GM12864 (cell line): ENCODE measurements at regions not wholly inside any gene's neighbourhood (a gene's known extent, or its start where the extent isn't known, plus 50 kb on each side); places are given as distances from the start of the nearest gene placed in this dataset.

Experiments used
- DNase-seq: peaks from one replicate; pipeline ENCODE4 v3.0.0-alpha.2; 2011; ENCODE audit warnings: low read depth
- H3K4me3 ChIP-seq: 2 replicates; pipeline ENCODE4 v1.5.1; 2011; ENCODE audit warnings: mild to moderate bottlenecking, low read depth, low read length, control low read depth
- TF ChIP-seq, protein P1 (sequence below): IDR thresholded peaks from 2 replicates; pipeline ENCODE4 v1.5.1; 2011; ENCODE audit warnings: low read depth, mild to moderate bottlenecking, moderate library complexity, low read length, control low read depth, inconsistent platforms; ENCODE audit errors: missing control alignments

DNA sequence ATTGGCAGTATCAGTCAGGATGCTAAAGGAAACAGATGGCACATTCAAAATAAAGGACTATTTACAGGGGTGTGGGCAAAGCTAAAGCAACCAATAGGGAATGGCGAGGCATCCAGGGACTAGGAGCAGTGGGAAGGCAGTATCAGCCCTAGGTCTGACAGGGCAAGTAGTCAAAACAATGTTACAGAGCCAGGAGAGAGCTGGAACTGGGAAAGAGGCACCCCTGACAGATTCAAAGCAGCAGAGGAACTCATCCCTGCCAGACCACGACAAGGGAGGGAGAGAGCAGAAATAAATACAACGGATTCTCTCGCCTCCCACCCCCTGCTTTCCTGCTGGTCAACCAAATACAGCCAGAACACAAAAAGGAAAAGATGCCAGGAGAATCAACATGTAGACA is 371.5 kb downstream of the NR2F1-AS1 start:
- TF ChIP-seq, protein P1, sequence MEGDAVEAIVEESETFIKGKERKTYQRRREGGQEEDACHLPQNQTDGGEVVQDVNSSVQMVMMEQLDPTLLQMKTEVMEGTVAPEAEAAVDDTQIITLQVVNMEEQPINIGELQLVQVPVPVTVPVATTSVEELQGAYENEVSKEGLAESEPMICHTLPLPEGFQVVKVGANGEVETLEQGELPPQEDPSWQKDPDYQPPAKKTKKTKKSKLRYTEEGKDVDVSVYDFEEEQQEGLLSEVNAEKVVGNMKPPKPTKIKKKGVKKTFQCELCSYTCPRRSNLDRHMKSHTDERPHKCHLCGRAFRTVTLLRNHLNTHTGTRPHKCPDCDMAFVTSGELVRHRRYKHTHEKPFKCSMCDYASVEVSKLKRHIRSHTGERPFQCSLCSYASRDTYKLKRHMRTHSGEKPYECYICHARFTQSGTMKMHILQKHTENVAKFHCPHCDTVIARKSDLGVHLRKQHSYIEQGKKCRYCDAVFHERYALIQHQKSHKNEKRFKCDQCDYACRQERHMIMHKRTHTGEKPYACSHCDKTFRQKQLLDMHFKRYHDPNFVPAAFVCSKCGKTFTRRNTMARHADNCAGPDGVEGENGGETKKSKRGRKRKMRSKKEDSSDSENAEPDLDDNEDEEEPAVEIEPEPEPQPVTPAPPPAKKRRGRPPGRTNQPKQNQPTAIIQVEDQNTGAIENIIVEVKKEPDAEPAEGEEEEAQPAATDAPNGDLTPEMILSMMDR, result no peak
- no peak for DNase-seq
- no peak overlapping the region for H3K4me3 ChIP-seq

DNA sequence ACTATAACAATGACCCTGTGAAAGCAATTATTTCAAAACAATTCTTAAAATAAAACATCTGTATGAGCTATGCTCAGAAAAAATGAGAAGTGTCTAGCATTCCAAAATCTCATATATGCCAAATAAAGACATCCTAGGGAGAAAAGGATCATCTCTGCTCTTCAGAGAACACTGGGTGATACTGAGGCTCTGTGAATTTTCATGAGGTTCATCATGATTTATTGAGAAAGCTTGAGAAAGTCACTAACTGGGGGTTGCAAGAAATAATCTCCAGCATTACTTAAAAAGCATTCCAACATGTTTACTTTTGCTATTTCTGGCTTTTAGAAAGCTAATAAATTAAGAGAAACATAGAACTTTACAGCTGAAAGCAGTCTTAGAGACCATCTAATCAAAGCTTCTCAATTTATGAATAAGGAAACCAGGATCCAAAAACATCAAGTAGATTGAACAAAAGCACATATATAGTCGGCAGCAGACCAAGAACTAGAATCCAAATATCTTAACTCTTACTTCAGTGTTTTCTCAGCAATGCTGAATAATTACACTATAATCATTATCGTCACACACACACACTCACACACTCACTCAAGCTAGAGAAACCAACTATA is 372.8 kb downstream of the NR2F1-AS1 start:
- DNase-seq, result no peak
- H3K4me3 ChIP-seq, result no peak overlapping the region
- TF ChIP-seq, protein P1, result no peak

DNA sequence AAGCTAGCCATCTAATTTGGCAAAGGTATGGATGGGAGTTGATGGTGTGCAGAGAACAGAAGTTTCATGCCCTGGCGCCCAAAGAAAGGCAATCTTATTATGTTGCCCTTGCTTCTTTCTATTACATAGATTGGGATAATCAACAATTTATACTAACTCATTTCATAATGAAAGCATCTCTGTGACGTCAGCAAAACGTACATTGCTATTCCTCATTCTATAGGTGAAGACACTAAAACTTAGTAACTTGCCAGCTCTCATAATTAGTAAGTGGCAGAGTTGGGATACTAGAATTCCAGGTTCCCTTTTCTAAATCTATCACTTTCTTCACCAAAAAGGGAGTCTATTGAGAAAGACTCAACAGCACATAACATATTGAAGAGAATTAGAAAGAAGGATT is 374.8 kb downstream of the NR2F1-AS1 start:
- TF ChIP-seq, protein P1, result no peak
- H3K4me3 ChIP-seq, result no peak overlapping the region
- no peak for DNase-seq

DNA sequence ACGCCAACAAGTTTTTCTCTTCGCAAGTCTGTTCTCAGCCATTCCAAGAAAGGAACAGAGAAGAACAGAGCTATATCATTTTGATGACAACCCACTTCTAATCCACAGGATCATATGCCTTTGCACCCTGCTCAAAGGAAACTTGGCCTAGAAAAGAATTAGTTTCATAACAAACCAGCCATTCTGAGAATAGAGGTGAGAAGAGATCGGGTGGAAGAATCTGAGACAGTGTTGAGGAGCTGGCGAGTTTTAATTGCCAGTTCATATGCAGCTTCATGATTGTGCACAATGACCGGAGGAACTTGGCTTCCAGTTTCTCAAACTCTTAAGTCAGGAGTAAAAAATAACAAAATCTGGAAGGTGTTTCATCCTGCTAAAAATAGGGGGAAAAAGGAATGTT is 380.0 kb downstream of the NR2F1-AS1 start:
- no peak for DNase-seq
- no peak overlapping the region for H3K4me3 ChIP-seq
- TF ChIP-seq, protein P1, result no peak

DNA sequence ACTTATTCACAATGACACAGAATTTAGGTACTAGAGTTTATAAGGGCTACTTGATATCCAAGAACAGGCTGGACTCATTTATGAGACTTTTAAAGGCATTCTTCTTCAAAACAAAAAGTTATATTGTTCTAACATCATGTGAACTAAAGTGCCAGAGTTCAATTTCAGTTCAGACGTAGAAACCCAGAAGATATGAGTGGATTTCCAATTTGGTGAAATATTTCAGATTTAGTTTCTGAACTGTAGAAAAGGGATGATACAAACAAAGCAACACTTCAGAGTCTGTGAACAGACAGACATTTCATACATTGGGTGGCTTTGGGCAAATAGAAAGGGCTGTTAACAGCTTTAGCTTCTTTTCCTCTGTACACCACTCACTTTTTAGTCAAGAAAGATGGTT is 384.0 kb downstream of the NR2F1-AS1 start:
- TF ChIP-seq, protein P1, result no peak
- no peak for DNase-seq
- H3K4me3 ChIP-seq, result no peak overlapping the region

DNA sequence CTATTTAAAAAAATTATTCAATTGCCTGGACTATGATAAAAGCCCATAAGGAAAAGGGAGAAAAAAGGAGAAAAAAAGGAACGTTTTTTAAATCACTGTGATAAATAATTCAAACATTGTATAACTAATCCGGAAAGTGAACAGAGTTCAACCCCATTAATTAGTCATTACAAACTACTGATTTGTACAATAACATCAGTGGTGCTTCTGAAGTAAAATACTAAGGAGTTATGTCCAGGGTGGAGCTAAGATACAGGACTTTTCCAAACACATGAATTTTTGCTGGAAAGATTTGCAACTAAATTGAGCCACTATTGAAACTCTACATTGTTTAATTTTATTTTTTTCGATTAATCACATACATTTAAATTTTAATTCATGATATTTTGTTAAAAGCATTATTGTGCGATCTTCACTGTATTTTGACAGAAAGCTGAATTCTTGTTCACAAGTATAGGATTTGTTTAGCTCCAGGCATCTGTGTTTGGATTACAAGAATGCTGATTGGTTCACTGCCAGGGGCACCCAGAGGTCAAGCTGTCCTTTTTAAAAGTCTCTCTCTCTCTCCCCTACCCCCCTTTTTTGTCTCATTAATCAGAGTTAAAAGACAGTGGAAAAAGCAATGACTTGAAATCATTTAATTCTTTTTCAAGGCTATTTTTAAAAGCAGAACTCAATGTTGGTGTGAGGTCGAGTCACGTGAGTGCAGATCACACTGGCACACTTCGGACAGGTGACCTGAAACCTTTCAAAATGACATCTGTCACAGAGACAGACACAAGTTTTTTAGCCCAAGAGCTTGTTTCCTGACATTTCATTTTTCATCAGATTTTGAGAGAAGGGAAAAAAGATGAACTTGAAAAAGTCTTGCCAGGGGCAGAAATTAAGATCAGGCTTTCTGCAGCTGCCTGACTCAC is 387.3 kb downstream of the NR2F1-AS1 start:
- no peak for DNase-seq
- H3K4me3 ChIP-seq, result no peak overlapping the region
- TF ChIP-seq, protein P1, result no peak

DNA sequence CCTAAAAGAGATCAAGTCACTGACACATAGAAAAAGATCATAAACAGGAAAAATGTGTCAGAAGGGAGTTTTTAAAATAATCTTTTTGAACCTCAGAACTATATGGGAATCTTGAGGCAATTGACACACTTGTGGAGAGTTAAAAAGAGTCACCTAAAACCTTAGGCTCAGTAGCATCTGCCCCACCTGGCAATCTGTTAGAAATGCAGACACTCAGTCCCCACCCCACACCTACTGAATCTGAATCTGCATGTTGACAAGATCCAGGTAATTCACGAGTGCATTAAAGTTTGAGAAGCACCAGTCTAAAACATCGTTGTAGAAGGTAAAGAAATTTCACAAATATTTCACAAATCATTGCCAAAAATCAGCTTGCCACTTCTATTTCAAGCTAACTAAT is 388.3 kb downstream of the NR2F1-AS1 start:
- TF ChIP-seq, protein P1, result no peak
- no peak overlapping the region for H3K4me3 ChIP-seq
- no peak for DNase-seq
